HEK293T (cell line): ENCODE measurements at regions not wholly inside any gene's neighbourhood (a gene's known extent, or its start where the extent isn't known, plus 50 kb on each side); places are given as distances from the start of the nearest gene placed in this dataset.

Experiments
- CTCF ChIA-PET: fragments of 350-600 bp; formaldehyde crosslinking; extraction: SDS; loops from one replicate; lab custom pipeline; 2021; ENCODE audit warnings: antibody characterized with exemption, inconsistent platforms; lab: Yijun Ruan, JAX
- POLR2A ChIA-PET: fragments of 350-600 bp; formaldehyde crosslinking; extraction: SDS; loops from one replicate; lab custom pipeline; 2020; ENCODE audit warnings: antibody characterized with exemption, inconsistent platforms; lab: Yijun Ruan, JAX
- DNase-seq: peaks from one replicate; pipeline ENCODE4 v3.0.0; 2012; ENCODE audit warnings: mixed read lengths; ENCODE audit errors: extremely low spot score
- ARNT ChIP-seq: fragments of 450-650 bp; IDR thresholded peaks from 2 replicates; pipeline ENCODE4 v1.6.1; 2017; ENCODE audit warnings: mild to moderate bottlenecking
- BHLHE40 ChIP-seq: fragments of 450-650 bp; IDR thresholded peaks from 2 replicates; pipeline ENCODE4 v1.6.1; 2016; ENCODE audit warnings: mild to moderate bottlenecking, moderate library complexity, borderline replicate concordance
- CTBP1 ChIP-seq: fragments of 450-650 bp; IDR thresholded peaks from 2 replicates; pipeline ENCODE4 v1.6.1; 2016; ENCODE audit warnings: borderline replicate concordance
- ELF4 ChIP-seq: fragments of 450-650 bp; IDR thresholded peaks from 2 replicates; pipeline ENCODE4 v1.6.1; 2017; ENCODE audit warnings: antibody characterized with exemption
- FOXA1 ChIP-seq: fragments of 450-650 bp; IDR thresholded peaks from 2 replicates; pipeline ENCODE4 v1.6.1; 2016; ENCODE audit warnings: mild to moderate bottlenecking
- FOXK2 ChIP-seq: fragments of 450-650 bp; IDR thresholded peaks from 2 replicates; pipeline ENCODE4 v1.6.1; 2016; ENCODE audit warnings: mild to moderate bottlenecking
- FOXM1 ChIP-seq: fragments of 450-650 bp; IDR thresholded peaks from 2 replicates; pipeline ENCODE4 v1.6.1; 2017; ENCODE audit warnings: mild to moderate bottlenecking, borderline replicate concordance
- HDGF ChIP-seq: fragments of 450-650 bp; IDR thresholded peaks from 2 replicates; pipeline ENCODE4 v1.6.1; 2017; ENCODE audit warnings: antibody characterized with exemption, borderline replicate concordance
- L3MBTL2 ChIP-seq: fragments of 450-650 bp; conservative IDR thresholded peaks from 2 replicates; pipeline ENCODE4 v1.6.1; 2016; ENCODE audit warnings: mild to moderate bottlenecking
- LEF1 ChIP-seq: fragments of 450-650 bp; IDR thresholded peaks from 2 replicates; pipeline ENCODE4 v1.6.1; 2017; ENCODE audit warnings: mild to moderate bottlenecking, borderline replicate concordance
- NFRKB ChIP-seq: fragments of 450-650 bp; IDR thresholded peaks from 2 replicates; pipeline ENCODE4 v1.6.1; 2016; ENCODE audit warnings: mild to moderate bottlenecking, moderate library complexity
- PKNOX1 ChIP-seq: fragments of 450-650 bp; IDR thresholded peaks from 2 replicates; pipeline ENCODE4 v1.6.1; 2016
- SP1 ChIP-seq: fragments of 450-650 bp; IDR thresholded peaks from 2 replicates; pipeline ENCODE4 v1.6.1; 2017
- SUZ12 ChIP-seq: fragments of 450-650 bp; IDR thresholded peaks from 2 replicates; pipeline ENCODE4 v1.6.1; 2016; ENCODE audit warnings: mild to moderate bottlenecking
- TARDBP ChIP-seq: fragments of 450-650 bp; IDR thresholded peaks from 2 replicates; pipeline ENCODE4 v1.6.1; 2016
- ZNF384 ChIP-seq: fragments of 450-650 bp; IDR thresholded peaks from 2 replicates; pipeline ENCODE4 v1.6.1; 2016

GRCh38 chr11:10641912-10642697, 51.5 kb downstream of the IRAG1 start:
- TF ChIP-seq FOXK2 (no peak), TARDBP (no peak), CTBP1 (no peak), BHLHE40 (no peak), HDGF (no peak), ELF4 (no peak), ARNT (no peak), SUZ12 (no peak), PKNOX1 (no peak), LEF1 (no peak), ZNF384 (no peak), FOXA1 (no peak), L3MBTL2 (no peak), FOXM1 (no peak), NFRKB (no peak), SP1 (no peak)
- ChIA-PET CTCF (no interaction called here), POLR2A (no interaction called here)
- no peak for DNase-seq

GRCh38 chr11:10641177-10641911, 52.2 kb downstream of the IRAG1 start:
- ChIA-PET POLR2A (no interaction called here), CTCF (no interaction called here)
- TF ChIP-seq FOXK2: no peak
- TF ChIP-seq FOXA1: no peak
- no peak for TF ChIP-seq ELF4
- TF ChIP-seq ARNT: no peak
- TF ChIP-seq ZNF384: no peak
- no peak for TF ChIP-seq SUZ12
- TF ChIP-seq TARDBP: no peak
- TF ChIP-seq FOXM1: no peak
- no peak for TF ChIP-seq SP1
- TF ChIP-seq CTBP1: no peak
- no peak for DNase-seq

GRCh38 chr11:10640308-10640707, 53.2 kb downstream of the IRAG1 start:
- DNase-seq: no peak
- ChIA-PET POLR2A (no interaction called here), CTCF (no interaction called here)
- TF ChIP-seq BHLHE40 (no peak), L3MBTL2 (no peak), CTBP1 (no peak), SUZ12 (no peak), LEF1 (no peak), NFRKB (no peak), FOXM1 (no peak), HDGF (no peak), ARNT (no peak), SP1 (no peak), ZNF384 (no peak), PKNOX1 (no peak)

- no peak for DNase-seq
- CTCF ChIA-PET: no interaction called here
- POLR2A ChIA-PET: no interaction called here
- TF ChIP-seq SP1 (no peak), HDGF (no peak), FOXK2 (no peak), TARDBP (no peak), ARNT (no peak), NFRKB (no peak), LEF1 (no peak), FOXM1 (no peak), PKNOX1 (no peak), SUZ12 (no peak), BHLHE40 (no peak), ZNF384 (no peak), FOXA1 (no peak), L3MBTL2 (no peak), ELF4 (no peak), CTBP1 (no peak)
Measured at GRCh38 chr11:10639350-10639749, 54.2 kb downstream of the IRAG1 start.

- CTCF ChIA-PET: no interaction called here
- no peak for DNase-seq
- POLR2A ChIA-PET: no interaction called here
- TF ChIP-seq BHLHE40 (no peak), HDGF (no peak), ARNT (no peak), SUZ12 (no peak), PKNOX1 (no peak)
Measured at GRCh38 chr11:10638316-10638925, 55.1 kb downstream of the IRAG1 start.
